Left ventricle myocardium superior (tissue), 1 donor: ENCODE measurements at regions not wholly inside any gene's neighbourhood (a gene's known extent, or its start where the extent isn't known, plus 50 kb on each side); places are given as distances from the start of the nearest gene placed in this dataset.
"Not testable (repeated sequence)": the region's sequence is repeated elsewhere in the genome, so short reads cannot be mapped to it uniquely, and the experiment has no call there.

ENCODE experiments used
- ATAC-seq: fragments of 200-7000 bp; cut with Tn5 transposase; one replicate; pipeline ENCODE4 v1.9.1; 2020; ENCODE audit warnings: mild to moderate bottlenecking, moderate library complexity
- DNase-seq: peaks from one replicate; pipeline ENCODE4 v3.0.0-alpha.2; 2020
- intact Hi-C: fragments of 100-400 bp; cut with micrococcal nuclease; formaldehyde crosslinking; loops from one replicate; pipeline ENCODE4 v1.11.0; 2022
- donor health status: DM: no; HTN: yes; CAD: no; lungs with severe emphysema.

DNA sequence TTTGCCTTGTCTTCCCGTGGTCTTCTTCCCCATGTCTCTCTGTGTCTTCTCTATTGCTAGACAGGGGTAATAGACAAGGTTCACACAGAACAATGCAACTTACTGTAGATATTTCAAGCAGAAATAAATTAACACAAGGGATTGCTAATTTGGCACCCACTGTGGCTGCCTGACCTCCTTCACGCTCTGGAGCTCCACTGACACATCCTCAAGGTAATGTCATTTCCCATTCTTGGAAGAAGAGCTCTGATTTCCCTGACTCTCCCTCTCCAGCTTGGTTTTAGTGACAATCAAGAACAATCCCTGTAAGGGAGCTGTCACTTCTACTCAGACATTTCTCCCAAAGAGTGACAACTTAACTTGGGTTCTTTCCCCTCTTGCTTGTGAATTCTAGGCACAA lies 105.4 kb upstream of the NAP1L1 start:
- DNase-seq, result no peak

DNA sequence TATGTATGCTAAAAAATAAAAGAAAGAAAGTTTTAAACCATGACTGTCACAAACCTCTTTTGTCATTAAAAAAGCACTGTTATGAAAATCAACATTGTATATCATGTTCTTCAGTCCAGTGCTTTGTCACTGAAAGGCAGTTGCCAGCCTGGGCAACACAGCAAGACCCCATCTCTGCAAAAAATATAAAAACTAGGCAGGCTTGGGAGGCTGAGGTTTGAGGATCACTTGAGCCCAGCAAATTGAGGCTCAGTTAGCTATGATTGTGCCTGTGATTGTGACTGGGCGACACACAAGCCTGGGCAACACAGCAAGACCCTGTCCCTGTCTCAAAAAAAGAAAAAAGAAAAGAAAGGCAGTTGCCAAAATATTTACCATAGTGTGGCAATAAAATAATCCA lies 102.7 kb upstream of the NAP1L1 start:
- intact Hi-C loops, result no loop called here
- ATAC-seq (no peak), DNase-seq (no peak)

More for the DNA sequence above, 105.4 kb upstream of the NAP1L1 start:
- no peak for ATAC-seq
- intact Hi-C loops, result no loop called here

DNA sequence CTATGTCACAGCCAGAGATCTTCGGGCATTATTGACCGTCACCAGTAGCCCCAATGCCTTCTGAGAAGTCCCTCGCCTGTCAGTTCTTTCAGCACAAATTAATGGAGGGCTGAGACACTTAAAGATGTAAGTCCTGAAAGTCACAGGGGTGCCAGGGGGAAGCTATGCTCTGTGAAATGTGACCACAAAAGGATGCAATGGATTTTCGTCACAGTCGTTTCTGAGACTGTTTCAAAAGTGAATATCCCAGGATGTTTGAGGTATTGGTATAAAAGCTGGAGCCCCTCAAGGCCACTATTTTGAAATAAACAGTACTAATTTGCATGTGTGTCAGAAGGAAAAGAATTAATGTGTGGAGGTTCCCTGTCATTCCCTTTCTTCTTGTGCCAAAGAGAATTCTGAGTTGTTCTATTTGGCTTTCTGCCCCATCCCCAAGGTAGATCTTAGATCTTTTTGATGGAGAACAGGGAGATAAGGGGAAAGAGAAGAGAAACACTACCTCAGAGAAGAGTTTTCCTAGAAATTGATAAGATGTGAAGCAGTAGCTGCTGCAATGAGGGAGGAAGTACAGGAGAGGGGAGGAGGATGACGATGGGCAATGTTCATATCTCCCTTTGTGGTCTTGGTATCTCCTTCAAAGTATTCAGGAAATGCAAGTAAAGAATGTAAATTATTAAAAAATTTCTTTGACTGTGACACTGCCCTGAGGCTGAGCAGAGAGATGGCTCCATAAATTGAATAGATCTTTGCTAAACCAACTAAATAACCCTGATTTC lies 101.8 kb upstream of the NAP1L1 start:
- no peak for ATAC-seq
- intact Hi-C loops, result no loop called here
- DNase-seq, result no peak

DNA sequence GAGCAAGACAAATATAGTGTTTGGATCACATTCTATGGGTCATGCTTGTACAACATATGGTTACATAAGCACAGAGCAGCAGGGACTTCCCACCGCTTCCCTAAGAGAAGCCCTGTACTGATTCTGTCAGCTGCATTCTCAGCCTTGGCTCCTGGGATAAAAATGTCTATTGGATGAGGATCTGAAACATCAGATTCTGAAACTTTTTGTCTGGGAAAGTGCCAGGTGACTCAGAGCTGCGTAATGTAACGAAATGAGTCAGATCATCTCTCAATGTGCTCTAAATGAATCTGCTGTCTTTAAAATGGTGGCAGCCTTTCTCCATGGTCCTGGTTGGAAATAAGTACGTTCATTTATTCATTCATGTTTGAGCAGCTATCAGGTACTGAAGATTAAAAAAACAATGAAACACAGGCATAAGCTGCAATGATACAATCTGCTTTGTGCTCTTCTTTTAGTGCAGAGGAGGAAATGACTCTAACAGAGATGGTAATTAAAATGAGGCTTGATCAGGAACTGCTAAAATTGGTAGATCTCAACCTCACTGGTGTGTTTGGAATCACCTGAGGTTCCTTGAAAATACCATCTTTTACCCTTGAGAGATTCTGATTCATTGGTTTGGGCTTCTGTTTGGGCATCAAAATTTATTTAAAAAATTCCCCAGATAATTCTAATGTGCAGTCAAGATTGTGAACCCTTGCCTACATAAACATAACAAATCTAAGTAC lies 99.1 kb upstream of the NAP1L1 start:
- intact Hi-C loops, result no loop called here
- ATAC-seq (no peak), DNase-seq (no peak)

DNA sequence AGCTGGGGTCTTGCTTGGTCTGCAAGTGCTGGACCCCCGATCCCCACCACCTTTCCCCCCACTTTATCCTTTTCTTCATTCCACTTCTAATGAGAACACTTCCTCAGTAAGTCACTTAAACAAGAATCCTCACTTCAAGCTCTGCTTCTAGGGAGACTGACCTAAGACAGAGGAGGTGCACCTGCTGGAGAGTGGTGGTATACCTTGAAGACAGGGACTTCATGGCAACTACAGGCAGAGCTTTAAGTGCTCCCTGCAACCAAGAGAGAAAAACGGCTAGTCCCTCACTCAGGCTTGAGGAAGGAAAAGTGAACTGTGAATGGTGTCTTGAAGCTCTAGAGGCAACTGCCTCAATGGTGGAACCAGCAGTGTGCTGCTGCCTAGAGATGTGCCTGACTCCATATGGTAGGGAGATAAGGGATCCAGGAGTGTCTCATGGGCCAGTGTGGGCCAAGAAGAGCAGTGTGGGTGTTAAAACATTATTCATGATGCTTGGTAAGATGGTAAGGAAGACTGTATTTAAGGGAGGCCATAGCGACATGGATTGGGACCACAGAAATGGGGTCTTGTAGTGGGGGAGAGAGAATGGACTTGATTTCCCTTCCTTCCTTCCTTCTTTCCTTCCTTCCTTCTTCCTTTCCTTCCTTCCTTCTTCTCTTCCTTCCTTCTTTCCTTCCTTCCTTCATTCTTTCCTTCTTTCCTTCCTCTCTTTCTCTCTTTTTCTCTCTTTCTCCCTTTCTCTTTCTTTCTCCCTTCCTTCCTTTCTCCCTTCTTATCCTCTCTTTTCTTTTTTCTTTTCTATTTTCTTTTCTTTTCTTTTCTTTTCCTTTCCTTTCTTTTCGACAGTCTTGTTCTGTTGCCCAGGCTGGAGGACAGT lies 96.2 kb upstream of the NAP1L1 start:
- ATAC-seq (no peak), DNase-seq (no peak)
- intact Hi-C loops, result no loop called here

DNA sequence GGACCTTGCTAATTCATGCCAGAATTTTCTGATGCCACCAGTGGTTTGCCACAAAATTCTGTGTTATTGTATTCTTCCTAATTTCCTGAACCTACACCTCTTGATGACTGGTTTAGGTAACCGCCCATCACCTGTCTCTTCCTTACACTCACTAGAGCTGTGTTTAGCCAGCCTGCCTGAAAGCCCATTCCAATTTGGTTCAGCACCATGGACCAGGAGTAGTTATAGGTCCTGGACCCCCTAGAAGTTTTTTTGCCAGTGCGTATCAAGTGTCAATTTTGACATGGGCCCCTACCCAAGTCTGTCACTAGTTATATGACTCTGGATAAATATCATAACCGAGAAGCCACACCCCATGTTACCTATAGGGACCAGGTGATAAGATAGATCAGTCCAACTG lies 94.0 kb upstream of the NAP1L1 start:
- DNase-seq (no peak), ATAC-seq (no peak)
- intact Hi-C loops, result no loop called here

DNA sequence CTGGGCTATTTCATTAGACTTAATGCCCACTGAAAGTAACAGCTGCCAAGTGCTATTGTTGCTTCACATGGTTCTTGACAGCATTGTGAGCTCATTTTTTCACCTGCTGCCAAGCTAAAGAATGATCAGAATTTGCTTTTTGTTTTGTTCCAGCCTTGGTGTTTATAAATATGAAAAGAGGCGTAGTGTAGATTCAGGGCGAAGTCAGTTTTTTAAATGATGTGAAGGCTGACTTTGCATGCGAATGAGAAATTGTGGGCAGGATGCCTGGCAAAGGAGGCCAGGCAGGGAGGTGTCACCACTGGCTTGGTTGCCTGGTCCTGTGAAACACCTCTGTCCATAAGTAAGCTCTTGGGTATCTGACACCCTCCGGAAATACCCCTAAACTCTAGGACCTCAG lies 93.3 kb upstream of the NAP1L1 start:
- intact Hi-C loops, result no loop called here
- ATAC-seq (no peak), DNase-seq (no peak)

DNA sequence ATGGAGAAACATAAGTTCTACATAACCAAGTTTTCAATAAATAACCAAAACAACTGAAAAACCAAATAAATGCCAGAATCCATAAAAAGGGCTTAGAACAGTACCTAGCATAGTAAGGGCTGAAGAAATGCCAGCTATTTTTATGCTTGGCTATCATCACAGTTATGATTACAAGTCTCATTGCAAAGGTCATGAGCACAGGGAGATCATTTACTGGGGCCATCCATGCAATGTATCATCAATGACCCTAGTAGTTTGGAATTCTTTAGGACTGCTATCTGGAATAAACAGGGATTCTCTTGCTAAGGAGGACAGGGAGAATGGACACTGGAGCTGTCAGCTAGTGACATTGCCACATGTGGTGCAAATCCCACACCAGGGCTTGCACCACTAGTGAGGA lies 92.5 kb upstream of the NAP1L1 start:
- intact Hi-C loops, result no loop called here
- ATAC-seq (no peak), DNase-seq (no peak)

DNA sequence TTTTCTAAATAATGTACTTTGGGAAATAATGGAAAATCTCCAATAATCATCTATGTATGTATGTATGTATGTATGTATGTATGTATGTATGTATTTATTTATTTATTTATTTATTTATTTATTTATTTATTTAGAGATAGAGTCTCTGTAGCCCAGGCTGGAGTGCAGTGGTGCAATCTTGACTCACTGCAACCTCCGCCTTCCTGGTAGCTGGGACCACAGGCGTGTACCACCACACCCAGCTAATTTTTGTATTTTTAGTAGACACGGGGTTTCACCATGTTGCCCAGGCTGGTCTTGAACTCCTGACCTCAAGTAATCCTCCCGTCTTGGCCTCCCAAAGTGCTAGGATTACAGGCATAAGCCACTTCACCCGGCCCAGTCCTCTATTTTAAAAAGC lies 91.5 kb upstream of the NAP1L1 start:
- ATAC-seq, DNase-seq, intact Hi-C loops: not testable (repeated sequence)

DNA sequence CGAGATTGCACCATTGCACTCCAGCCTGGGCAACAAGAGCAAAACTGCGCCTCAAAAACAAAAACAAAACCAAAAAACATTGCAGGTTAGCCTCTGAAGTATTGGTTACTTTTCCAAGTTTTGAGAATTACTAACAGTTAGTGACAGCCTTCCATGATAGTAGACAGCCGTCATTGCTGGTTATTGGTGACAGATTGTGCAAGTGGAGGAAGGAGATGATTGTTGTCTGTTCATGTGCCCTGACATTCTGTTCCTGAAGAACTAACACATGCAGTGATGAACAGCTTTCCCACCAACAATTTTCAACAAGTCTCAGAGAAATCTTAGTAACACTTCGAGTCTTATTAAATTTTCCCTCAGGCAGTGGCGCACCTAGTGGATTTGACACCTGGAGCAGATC lies 89.3 kb upstream of the NAP1L1 start:
- DNase-seq (no peak), ATAC-seq (no peak)
- intact Hi-C loops, result no loop called here

DNA sequence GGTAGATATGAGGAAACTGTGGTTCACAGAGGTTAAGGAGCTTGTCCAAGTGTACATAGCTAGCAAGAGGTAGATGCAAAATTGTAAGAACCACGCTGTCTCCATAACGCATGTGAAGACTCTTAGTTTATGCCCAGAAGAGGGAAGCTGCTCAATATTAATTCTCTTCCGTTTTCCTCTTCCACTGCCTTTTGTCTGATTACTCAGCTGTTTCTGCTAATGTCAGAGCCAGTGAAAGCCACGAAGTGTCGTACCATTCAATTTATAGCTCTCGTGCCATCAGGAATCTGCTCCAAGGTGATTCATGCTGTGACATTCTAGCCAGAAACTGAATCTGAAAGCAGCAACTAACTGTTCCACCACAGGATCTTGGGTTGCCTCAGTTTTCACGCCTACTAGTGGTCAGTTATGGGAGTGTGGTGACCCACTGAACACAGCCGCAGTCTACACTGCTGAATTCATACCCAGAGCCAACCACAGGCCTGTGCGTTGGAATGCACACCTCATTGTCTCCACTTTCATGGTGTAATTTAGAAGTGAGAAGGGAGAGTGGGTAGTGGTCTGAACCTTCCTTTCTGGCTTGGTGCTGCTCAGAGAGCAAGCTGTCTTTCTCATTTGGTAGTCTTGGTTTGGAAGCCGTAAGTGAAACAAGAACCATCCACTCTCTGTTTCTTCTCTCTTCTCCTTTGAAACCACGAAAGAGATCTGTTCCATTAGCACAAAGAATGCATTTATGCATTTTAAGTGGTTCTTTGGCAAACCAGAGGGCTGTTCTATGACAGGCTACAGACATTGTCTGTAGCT lies 74.2 kb upstream of the NAP1L1 start:
- DNase-seq, result no peak
- intact Hi-C loops, result no loop called here

DNA sequence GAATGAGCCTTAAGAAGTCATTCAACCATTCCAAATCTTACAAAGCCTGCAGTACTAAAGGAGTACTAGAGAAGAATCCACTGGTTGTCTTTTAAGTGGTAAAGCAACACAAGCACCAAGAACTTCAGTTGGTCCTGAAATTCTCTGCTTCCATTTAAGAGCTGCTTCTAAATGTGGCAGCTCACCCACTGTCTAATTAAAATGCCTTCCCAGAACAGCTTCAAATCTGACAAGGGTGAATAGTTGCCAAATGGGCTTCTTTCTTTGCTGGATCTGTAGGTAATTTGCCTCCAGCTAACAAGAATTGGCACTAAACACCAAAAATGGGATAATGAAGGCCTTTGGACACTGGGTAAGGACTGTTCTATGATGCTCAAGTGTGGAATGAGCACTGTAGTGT lies 72.2 kb upstream of the NAP1L1 start:
- DNase-seq, result no peak
- ATAC-seq, result no peak
- intact Hi-C loops, result no loop called here

More for the DNA sequence above, 74.2 kb upstream of the NAP1L1 start:
- peak; percentile 78 for ATAC-seq

DNA sequence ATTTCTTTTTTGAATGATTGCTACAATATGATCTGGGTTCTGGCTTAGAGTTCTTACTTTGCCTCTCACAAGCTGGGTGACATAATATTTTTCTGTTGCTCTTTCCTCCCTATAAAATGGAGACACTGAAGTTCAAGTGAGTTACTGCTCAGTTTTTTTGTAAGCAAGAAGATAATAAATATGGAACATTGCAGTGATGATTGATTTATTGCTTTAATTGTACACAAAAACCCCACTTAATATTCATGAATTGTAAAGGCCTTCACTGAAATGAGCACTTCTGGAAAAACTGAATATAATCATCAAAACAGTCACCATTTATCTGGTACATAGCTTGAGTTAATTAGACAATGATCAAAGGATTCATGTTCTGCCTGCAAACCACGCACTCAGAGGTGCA lies 71.8 kb upstream of the NAP1L1 start:
- DNase-seq, result no peak
- intact Hi-C loops, result no loop called here

DNA sequence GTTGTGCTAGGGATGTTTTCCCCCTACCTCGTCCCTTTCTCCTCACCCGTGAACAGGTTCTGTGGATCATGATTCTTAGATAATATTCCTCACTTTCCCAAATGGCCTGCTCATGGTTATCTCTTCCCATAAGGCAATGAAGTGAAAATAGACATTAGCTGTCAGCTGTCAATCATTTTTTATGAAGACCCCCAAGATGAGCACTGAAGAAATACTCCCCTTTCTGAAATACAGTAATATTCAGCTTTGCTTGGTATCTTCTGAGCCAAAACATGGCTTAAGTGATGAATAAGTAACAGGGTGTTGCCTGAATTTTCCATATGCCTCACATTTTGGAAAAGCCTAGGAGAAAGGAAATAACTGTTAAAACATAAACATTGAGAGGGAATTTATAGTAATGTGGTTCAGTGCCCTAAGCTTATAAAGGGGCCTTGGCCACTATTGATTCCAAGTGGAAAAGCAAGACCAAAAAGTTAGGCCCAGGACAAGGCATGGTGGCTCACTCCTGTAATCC lies 70.7 kb upstream of the NAP1L1 start:
- intact Hi-C loops, result no loop called here
- ATAC-seq (no peak), DNase-seq (no peak)

More for the DNA sequence above, 71.8 kb upstream of the NAP1L1 start:
- no peak for ATAC-seq

DNA sequence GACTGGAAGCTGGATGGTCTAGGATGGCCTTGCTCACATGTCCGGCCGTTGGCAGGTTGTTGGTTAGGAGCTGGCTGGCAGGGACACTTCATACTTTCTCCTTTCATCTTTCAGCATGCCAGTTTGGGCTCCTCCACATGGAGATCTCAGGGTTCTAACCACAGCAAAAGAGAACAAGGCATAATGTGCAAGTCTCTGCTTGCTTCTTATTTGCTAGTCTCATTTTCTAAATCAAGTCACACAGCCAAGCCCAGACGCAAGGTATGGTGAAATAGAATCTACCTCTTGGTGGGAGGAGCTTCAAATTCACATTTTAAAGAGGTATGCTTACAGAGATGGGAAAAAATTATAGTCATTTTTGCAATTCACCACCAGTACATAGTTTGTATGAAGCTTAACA lies 69.1 kb upstream of the NAP1L1 start:
- ATAC-seq (no peak), DNase-seq (no peak)
- intact Hi-C loops, result no loop called here

DNA sequence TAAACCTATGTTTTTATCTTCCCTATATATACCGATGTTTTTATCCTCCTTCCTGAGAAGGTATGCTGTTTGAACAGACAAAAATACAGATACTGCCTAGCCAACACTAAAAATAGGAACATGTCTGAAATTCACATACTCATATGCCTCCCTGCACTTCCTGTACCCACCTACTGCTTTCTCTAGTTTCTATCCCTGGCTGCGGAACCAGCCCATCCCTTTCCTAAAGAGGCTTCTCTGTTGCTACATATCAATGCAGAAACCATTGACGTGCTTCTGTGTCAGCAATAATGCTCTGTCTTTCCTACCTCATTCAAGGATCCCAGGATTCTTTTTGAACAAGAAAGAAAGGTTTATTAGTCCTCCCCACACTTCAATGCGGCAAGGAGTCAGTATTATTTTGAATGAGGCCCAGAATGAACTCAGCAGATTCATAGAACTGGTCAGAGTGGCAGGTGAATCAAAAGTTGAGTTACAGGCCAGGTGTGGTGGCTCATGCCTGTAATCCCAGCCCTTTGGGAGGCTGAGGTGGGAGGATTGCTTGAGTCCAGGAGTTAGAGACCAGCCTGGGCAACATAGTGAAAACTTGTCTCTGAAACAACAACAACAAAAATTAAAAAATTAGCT lies 67.8 kb upstream of the NAP1L1 start:
- intact Hi-C loops, result no loop called here
- ATAC-seq (peak; percentile 32), DNase-seq (no peak)

DNA sequence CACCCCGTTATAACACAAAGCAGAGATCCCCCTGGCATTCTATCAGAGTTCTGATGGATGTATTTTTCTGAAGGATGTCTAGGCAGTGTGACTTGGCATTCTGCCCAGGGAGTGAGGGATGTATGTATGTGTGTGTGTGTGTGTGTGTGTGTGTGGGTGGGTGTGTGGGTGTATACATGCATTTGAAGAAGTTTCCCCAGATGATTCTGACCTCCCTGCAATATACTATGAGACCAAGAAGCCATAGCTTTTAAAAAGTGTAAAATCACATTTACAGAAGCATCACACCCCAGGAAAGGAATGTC lies 59.7 kb upstream of the NAP1L1 start:
- intact Hi-C loops, result no loop called here
- DNase-seq, result no peak
- no peak for ATAC-seq

DNA sequence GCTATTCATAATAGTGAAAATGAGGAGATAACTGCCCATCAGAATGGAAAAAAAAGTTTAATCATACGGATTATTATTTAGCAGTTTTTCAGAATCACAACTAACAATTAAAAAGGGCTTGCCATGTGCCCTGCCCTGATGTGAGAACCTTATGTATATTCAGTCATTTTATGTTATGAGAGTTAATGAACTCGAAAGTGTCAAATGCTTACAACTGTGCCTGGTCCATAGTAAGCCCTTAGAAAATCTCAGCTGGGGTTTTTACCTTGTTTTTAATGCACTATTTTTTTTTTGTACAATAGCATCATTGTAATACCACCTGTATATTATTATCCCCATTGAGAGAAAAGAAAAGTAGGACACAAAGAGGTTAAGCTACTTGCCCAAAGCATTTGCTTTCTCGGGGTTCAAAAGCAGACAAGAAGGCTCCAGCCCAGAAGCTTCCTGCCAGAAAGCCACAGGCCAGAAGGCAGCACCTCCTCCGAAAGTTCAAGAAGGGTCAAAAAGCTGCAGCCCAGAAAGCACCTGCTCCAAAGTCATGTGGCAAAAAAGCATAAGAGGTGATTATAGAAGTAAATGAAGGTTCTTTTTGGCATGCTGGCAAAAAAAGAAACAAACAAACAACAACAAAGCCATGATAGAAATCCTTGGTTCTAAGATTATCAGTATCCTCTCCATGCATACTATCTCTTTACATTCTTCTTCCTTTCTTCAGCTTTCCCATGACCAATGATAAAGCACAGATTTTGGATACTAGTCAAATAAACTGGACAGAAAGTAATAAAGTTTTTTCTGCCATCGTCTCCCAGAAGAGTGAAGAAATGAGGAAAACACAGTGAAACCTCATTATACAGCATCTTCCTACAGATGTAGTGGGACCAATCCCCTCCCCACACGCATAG lies 59.1 kb upstream of the NAP1L1 start:
- ATAC-seq, result no peak
- intact Hi-C loops, result no loop called here
- no peak for DNase-seq
